ENCODE measurements at regions not wholly inside any gene's neighbourhood (a gene's known extent, or its start where the extent isn't known, plus 50 kb on each side); places are given as distances from the start of the nearest gene placed in this dataset.
"Not testable (repeated sequence)": the region's sequence is repeated elsewhere in the genome, so short reads cannot be mapped to it uniquely, and the experiment has no call there.

DNA sequence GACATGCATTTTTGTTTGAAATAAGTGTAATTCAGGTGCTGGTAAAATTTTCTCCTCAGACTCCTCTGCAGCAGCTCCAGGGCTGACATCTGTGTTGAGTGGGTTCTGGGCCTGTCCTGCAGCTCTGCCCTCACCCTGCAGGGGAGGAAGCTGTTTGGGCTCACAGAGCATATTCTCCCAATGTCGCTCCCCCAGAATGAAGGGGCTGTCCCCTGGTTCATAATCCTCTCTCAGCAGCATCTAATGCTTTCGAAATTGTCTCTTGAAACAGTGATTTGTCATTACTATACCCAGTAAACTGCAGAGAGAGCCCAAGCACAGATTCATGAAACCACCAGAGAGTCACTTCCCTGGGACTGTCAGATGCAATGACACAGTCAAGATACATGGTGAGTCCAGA is 606.7 kb downstream of the TMEM121 start:
- TF ChIP-seq, protein P1, sequence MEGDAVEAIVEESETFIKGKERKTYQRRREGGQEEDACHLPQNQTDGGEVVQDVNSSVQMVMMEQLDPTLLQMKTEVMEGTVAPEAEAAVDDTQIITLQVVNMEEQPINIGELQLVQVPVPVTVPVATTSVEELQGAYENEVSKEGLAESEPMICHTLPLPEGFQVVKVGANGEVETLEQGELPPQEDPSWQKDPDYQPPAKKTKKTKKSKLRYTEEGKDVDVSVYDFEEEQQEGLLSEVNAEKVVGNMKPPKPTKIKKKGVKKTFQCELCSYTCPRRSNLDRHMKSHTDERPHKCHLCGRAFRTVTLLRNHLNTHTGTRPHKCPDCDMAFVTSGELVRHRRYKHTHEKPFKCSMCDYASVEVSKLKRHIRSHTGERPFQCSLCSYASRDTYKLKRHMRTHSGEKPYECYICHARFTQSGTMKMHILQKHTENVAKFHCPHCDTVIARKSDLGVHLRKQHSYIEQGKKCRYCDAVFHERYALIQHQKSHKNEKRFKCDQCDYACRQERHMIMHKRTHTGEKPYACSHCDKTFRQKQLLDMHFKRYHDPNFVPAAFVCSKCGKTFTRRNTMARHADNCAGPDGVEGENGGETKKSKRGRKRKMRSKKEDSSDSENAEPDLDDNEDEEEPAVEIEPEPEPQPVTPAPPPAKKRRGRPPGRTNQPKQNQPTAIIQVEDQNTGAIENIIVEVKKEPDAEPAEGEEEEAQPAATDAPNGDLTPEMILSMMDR (conservative IDR thresholded peaks at IDR 0.05; ENCODE audit: low read depth, low read length): not testable (repeated sequence)
- TF ChIP-seq EZH2phosphoT487 (IDR thresholded peaks at IDR 0.05; ENCODE audit: borderline replicate concordance, low read length); EZH2 (IDR thresholded peaks at IDR 0.05; ENCODE audit: low read length, unreplicated experiment): not testable (repeated sequence)
